ENCODE measurements at regions not wholly inside any gene's neighbourhood (a gene's known extent, or its start where the extent isn't known, plus 50 kb on each side); places are given as distances from the start of the nearest gene placed in this dataset.

GRCh38 chr14:58730792-58731464 lies 93.2 kb downstream of the DACT1 start:
- TF ChIP-seq CTCF (IDR thresholded peaks at IDR 0.05) (no peak), POLR2AphosphoS5 (IDR thresholded peaks at IDR 0.05) (no peak), POLR2A (IDR thresholded peaks at IDR 0.05) (no peak), EP300 (IDR thresholded peaks at IDR 0.05) (no peak)
- no peaks in the 10 kb centered on the region for H3K36me3 ChIP-seq
- no peaks in the 10 kb centered on the region for H3K27me3 ChIP-seq
- DNase-seq, result no peak
- H3K4me1 ChIP-seq, result peaks cover 0 to 16% (median 7%) of the 10 kb centered on the region in 4 donors
- no peaks in the 10 kb centered on the region for H3K9me3 ChIP-seq
- peak overlapping the region in 1 of 4 donors; percentile 5 for H3K27ac ChIP-seq
- WGBS, 2 donors, result 40 to 60% methylated on average over 5 of the region's 5 CpGs
- no peak overlapping the region for H3K4me3 ChIP-seq
- intact Hi-C loops (cut with DNase I), result no loop called here

- no peak for DNase-seq
- TF ChIP-seq POLR2AphosphoS5 (IDR thresholded peaks at IDR 0.05), result no peak
- Histone ChIP-seq H3K27ac (peak overlapping the region in 1 of 4 donors; percentile 5), H3K4me1 (peaks cover 0 to 13% (median 7%) of the 10 kb centered on the region in 4 donors), H3K4me3 (no peak overlapping the region), H3K27me3 (no peaks in the 10 kb centered on the region), H3K36me3 (no peaks in the 10 kb centered on the region), H3K9me3 (no peaks in the 10 kb centered on the region)
- WGBS, 2 donors, result 84 to 87% methylated on average over 2 of the region's 2 CpGs
- intact Hi-C loops (cut with DNase I), result no loop called here
Observed at GRCh38 chr14:58731465-58732293, 93.9 kb downstream of the DACT1 start.

- Histone ChIP-seq H3K9me3 (no peaks in the 10 kb centered on the region), H3K27me3 (no peaks in the 10 kb centered on the region), H3K27ac (no peak overlapping the region), H3K4me1 (peaks cover 0 to 13% (median 7%) of the 10 kb centered on the region in 4 donors), H3K4me3 (no peak overlapping the region), H3K36me3 (no peaks in the 10 kb centered on the region)
- TF ChIP-seq POLR2A (IDR thresholded peaks at IDR 0.05) (no peak), EP300 (IDR thresholded peaks at IDR 0.05) (no peak), CTCF (IDR thresholded peaks at IDR 0.05) (no peak), POLR2AphosphoS5 (IDR thresholded peaks at IDR 0.05) (no peak)
- intact Hi-C loops (cut with DNase I), result no loop called here
- DNase-seq, result no peak
Observed at GRCh38 chr14:58732387-58732786, 94.6 kb downstream of the DACT1 start.

GRCh38 chr14:58733451-58734208 lies 95.9 kb downstream of the DACT1 start:
- no peaks in the 10 kb centered on the region for H3K36me3 ChIP-seq
- DNase-seq, result no peak
- H3K4me1 ChIP-seq, result peaks cover 0 to 19% (median 9%) of the 10 kb centered on the region in 4 donors
- no peaks in the 10 kb centered on the region for H3K9me3 ChIP-seq
- H3K4me3 ChIP-seq, result no peak overlapping the region
- WGBS, 2 donors, result 84 to 89% methylated on average over 1 of the region's 1 CpG
- H3K27ac ChIP-seq, result no peak overlapping the region
- intact Hi-C loops (cut with DNase I), result no loop called here
- H3K27me3 ChIP-seq, result no peaks in the 10 kb centered on the region
- TF ChIP-seq POLR2AphosphoS5 (IDR thresholded peaks at IDR 0.05) (no peak), EP300 (IDR thresholded peaks at IDR 0.05) (no peak), POLR2A (IDR thresholded peaks at IDR 0.05) (no peak), CTCF (IDR thresholded peaks at IDR 0.05) (no peak)

GRCh38 chr14:58735596-58735995 lies 97.8 kb downstream of the DACT1 start:
- Histone ChIP-seq H3K4me1 (peaks cover 0 to 25% (median 8%) of the 10 kb centered on the region in 4 donors), H3K36me3 (no peaks in the 10 kb centered on the region), H3K27ac (no peak overlapping the region), H3K4me3 (no peak overlapping the region), H3K27me3 (no peaks in the 10 kb centered on the region), H3K9me3 (no peaks in the 10 kb centered on the region)
- no peak for DNase-seq
- no peak for TF ChIP-seq CTCF (IDR thresholded peaks at IDR 0.05)
- TF ChIP-seq POLR2AphosphoS5 (IDR thresholded peaks at IDR 0.05), result no peak
- no peak for TF ChIP-seq POLR2A (IDR thresholded peaks at IDR 0.05)
- no peak for TF ChIP-seq EP300 (IDR thresholded peaks at IDR 0.05)
- intact Hi-C loops (cut with DNase I), result no loop called here
- 86 to 87% methylated on average over 4 of the region's 4 CpGs for WGBS, 2 donors
